ENCODE measurements at regions not wholly inside any gene's neighbourhood (a gene's known extent, or its start where the extent isn't known, plus 50 kb on each side); places are given as distances from the start of the nearest gene placed in this dataset.

- Histone ChIP-seq H3K9me2 (ENCODE audit: insufficient read depth, low read length) (no peaks in the 10 kb centered on the region), H3K79me2 (ENCODE audit: insufficient read depth, low read depth, low read length) (no peaks in the 10 kb centered on the region), H3K9me3 (ENCODE audit: low read length) (no peaks in the 10 kb centered on the region), H3K36me3 (ENCODE audit: insufficient read depth, low read length) (no peaks in the 10 kb centered on the region), H3K4me3 (ENCODE audit: low read depth, low read length, poor library complexity, severe bottlenecking) (no peak overlapping the region), H3K4me1 (ENCODE audit: insufficient read depth, low read length, poor library complexity, severe bottlenecking) (no peaks in the 10 kb centered on the region), H3K4me2 (ENCODE audit: low read length) (no peak overlapping the region), H3K27ac (ENCODE audit: low read depth, low read length, poor library complexity, severe bottlenecking) (no peak overlapping the region), H4K20me1 (ENCODE audit: insufficient read depth, low read length) (no peaks in the 10 kb centered on the region), H2AFZ (ENCODE audit: low read length) (no peak overlapping the region)
- no TSS peak for BruUV-seq (replicated peaks)
- ChIA-PET CTCF (ENCODE audit: unreplicated experiment) (no interaction called here), POLR2A (no interaction called here)
- intact Hi-C loops (cut with micrococcal nuclease; ENCODE audit: unreplicated experiment): no loop called here
- no peak for DNase-seq (ENCODE audit: low spot score)
- TF ChIP-seq, protein P1, sequence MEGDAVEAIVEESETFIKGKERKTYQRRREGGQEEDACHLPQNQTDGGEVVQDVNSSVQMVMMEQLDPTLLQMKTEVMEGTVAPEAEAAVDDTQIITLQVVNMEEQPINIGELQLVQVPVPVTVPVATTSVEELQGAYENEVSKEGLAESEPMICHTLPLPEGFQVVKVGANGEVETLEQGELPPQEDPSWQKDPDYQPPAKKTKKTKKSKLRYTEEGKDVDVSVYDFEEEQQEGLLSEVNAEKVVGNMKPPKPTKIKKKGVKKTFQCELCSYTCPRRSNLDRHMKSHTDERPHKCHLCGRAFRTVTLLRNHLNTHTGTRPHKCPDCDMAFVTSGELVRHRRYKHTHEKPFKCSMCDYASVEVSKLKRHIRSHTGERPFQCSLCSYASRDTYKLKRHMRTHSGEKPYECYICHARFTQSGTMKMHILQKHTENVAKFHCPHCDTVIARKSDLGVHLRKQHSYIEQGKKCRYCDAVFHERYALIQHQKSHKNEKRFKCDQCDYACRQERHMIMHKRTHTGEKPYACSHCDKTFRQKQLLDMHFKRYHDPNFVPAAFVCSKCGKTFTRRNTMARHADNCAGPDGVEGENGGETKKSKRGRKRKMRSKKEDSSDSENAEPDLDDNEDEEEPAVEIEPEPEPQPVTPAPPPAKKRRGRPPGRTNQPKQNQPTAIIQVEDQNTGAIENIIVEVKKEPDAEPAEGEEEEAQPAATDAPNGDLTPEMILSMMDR (conservative IDR thresholded peaks at IDR 0.05; ENCODE audit: low read length): no peak
- TF ChIP-seq EZH2phosphoT487 (IDR thresholded peaks at IDR 0.05; ENCODE audit: borderline replicate concordance, low read depth, low read length): no peak
Observed at GRCh38 chr3:109679664-109680063, 342.3 kb upstream of the DPPA4 start.

- POLR2A ChIA-PET: no interaction called here
- Histone ChIP-seq H2AFZ (ENCODE audit: low read length) (no peak overlapping the region), H3K4me1 (ENCODE audit: insufficient read depth, low read length, poor library complexity, severe bottlenecking) (no peaks in the 10 kb centered on the region), H3K9me3 (ENCODE audit: low read length) (no peaks in the 10 kb centered on the region), H3K4me3 (ENCODE audit: low read depth, low read length, poor library complexity, severe bottlenecking) (no peak overlapping the region), H3K4me2 (ENCODE audit: low read length) (no peak overlapping the region), H4K20me1 (ENCODE audit: insufficient read depth, low read length) (no peaks in the 10 kb centered on the region), H3K27ac (ENCODE audit: low read depth, low read length, poor library complexity, severe bottlenecking) (no peak overlapping the region), H3K9me2 (ENCODE audit: insufficient read depth, low read length) (no peaks in the 10 kb centered on the region), H3K79me2 (ENCODE audit: insufficient read depth, low read depth, low read length) (no peaks in the 10 kb centered on the region), H3K36me3 (ENCODE audit: insufficient read depth, low read length) (no peaks in the 10 kb centered on the region)
- BruUV-seq (replicated peaks): no TSS peak
- intact Hi-C loops (cut with micrococcal nuclease; ENCODE audit: unreplicated experiment): no loop called here
- TF ChIP-seq EZH2phosphoT487 (IDR thresholded peaks at IDR 0.05; ENCODE audit: borderline replicate concordance, low read depth, low read length): no peak
- TF ChIP-seq, protein P1 (conservative IDR thresholded peaks at IDR 0.05; ENCODE audit: low read length): no peak
- DNase-seq (ENCODE audit: low spot score): no peak
- CTCF ChIA-PET (ENCODE audit: unreplicated experiment): no interaction called here
Observed at GRCh38 chr3:109683746-109684145, 346.4 kb upstream of the DPPA4 start.

- Histone ChIP-seq H4K20me1 (ENCODE audit: insufficient read depth, low read length) (no peaks in the 10 kb centered on the region), H3K9me3 (ENCODE audit: low read length) (no peaks in the 10 kb centered on the region), H3K4me1 (ENCODE audit: insufficient read depth, low read length, poor library complexity, severe bottlenecking) (no peaks in the 10 kb centered on the region), H3K4me3 (ENCODE audit: low read depth, low read length, poor library complexity, severe bottlenecking) (no peak overlapping the region), H3K4me2 (ENCODE audit: low read length) (no peak overlapping the region), H3K9me2 (ENCODE audit: insufficient read depth, low read length) (no peaks in the 10 kb centered on the region), H2AFZ (ENCODE audit: low read length) (no peak overlapping the region), H3K36me3 (ENCODE audit: insufficient read depth, low read length) (no peaks in the 10 kb centered on the region), H3K79me2 (ENCODE audit: insufficient read depth, low read depth, low read length) (no peaks in the 10 kb centered on the region), H3K27ac (ENCODE audit: low read depth, low read length, poor library complexity, severe bottlenecking) (no peak overlapping the region)
- no TSS peak for BruUV-seq (replicated peaks)
- no peak for DNase-seq (ENCODE audit: low spot score)
- POLR2A ChIA-PET: no interaction called here
- CTCF ChIA-PET (ENCODE audit: unreplicated experiment): no interaction called here
- intact Hi-C loops (cut with micrococcal nuclease; ENCODE audit: unreplicated experiment): no loop called here
- no peak for TF ChIP-seq EZH2phosphoT487 (IDR thresholded peaks at IDR 0.05; ENCODE audit: borderline replicate concordance, low read depth, low read length)
Observed at GRCh38 chr3:109685084-109686079, 348.0 kb upstream of the DPPA4 start.
